ENCODE measurements at regions not wholly inside any gene's neighbourhood (a gene's known extent, or its start where the extent isn't known, plus 50 kb on each side); places are given as distances from the start of the nearest gene placed in this dataset.

DNA sequence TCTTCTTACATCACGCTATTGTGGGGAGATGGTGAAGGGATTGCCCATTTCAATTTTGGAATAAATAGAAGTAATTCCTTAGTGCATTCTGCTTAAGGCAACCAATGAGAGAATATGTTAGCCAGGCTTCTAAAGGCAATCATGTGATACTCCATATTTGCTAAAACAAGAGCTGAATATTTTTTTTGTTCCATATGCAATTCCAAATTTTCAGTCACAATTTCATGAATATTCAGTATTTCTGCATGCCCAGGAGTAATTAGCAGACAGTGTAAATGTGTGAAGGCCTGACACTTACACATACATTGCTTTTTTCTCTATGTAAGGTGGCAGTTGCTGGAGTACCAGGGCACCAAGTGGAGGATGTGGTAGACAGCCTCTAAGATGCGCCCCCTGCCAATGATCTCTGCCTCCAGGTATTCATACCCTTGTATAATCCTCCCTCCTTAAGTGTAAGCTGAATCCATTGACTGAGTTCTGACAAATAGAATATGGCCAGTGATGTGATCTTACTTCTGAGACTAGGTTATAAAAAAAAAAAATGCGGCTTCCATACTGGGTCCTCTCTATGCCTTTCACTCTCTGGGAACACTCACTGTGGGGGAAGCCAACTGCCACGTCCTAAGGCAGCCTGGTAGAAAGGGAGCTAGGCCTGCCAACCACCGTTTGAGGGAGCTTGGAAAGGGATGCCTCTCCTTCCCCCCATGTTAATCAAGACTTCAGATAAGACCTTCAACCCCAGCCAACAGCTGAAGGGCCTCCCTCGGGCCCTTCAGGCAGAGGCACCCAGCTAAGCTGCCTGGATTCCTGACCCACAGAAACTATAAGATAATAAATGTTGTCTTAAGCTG lies 62.7 kb upstream of the PTGR2 start:
- peak overlapping the region; percentile 98 for H3K27ac ChIP-seq
- intact Hi-C loops (cut with DNase I) = no loop called here

GRCh38 chr14:73788317-73788598 lies 63.4 kb upstream of the PTGR2 start:
- TF ChIP-seq POLR2AphosphoS5 (IDR thresholded peaks at IDR 0.05) (no peak), POLR2A (IDR thresholded peaks at IDR 0.05) (no peak), CTCF (IDR thresholded peaks at IDR 0.05) (no peak)
- Histone ChIP-seq H3K27me3 (replicated peaks; ENCODE audit: insufficient read depth) (no peaks in the 10 kb centered on the region), H3K4me3 (no peak overlapping the region), H3K9me3 (no peaks in the 10 kb centered on the region), H3K4me1 (replicated peaks) (peaks cover 25% of the 10 kb centered on the region), H3K36me3 (no peaks in the 10 kb centered on the region), H3K27ac (peak overlapping the region; percentile 98)
- no peak for DNase-seq (ENCODE audit: low spot score)
- WGBS = 57% methylated on average over 4 of the region's 4 CpGs
- intact Hi-C loops (cut with DNase I) = no loop called here

More for the DNA sequence above, 62.7 kb upstream of the PTGR2 start:
- Histone ChIP-seq H3K4me3 (no peak overlapping the region), H3K36me3 (no peaks in the 10 kb centered on the region), H3K27me3 (replicated peaks; ENCODE audit: insufficient read depth) (no peaks in the 10 kb centered on the region), H3K4me1 (replicated peaks) (peaks cover 25% of the 10 kb centered on the region), H3K9me3 (no peaks in the 10 kb centered on the region)
- no peak for DNase-seq (ENCODE audit: low spot score)
- WGBS = 82% methylated on average over 6 of the region's 6 CpGs
- TF ChIP-seq POLR2A (IDR thresholded peaks at IDR 0.05) (no peak), POLR2AphosphoS5 (IDR thresholded peaks at IDR 0.05) (no peak), CTCF (IDR thresholded peaks at IDR 0.05) (no peak)

- H3K36me3 ChIP-seq = no peaks in the 10 kb centered on the region
- H3K4me3 ChIP-seq = peak overlapping the region; percentile 75 to 82
- DNase-seq (ENCODE audit: low spot score) = no peak
- WGBS = under 1% methylated on average over 17 of the region's 17 CpGs
- TF ChIP-seq POLR2AphosphoS5 (IDR thresholded peaks at IDR 0.05) (no peak), CTCF (IDR thresholded peaks at IDR 0.05) (no peak)
- peak overlapping the region; percentile 98 for H3K27ac ChIP-seq
- no peaks in the 10 kb centered on the region for H3K9me3 ChIP-seq
- intact Hi-C loops (cut with DNase I) = no loop called here
- no peaks in the 10 kb centered on the region for H3K27me3 ChIP-seq (replicated peaks; ENCODE audit: insufficient read depth)
- peaks cover 25% of the 10 kb centered on the region for H3K4me1 ChIP-seq (replicated peaks)
Observed at GRCh38 chr14:73787486-73788316, 63.9 kb upstream of the PTGR2 start.

DNA sequence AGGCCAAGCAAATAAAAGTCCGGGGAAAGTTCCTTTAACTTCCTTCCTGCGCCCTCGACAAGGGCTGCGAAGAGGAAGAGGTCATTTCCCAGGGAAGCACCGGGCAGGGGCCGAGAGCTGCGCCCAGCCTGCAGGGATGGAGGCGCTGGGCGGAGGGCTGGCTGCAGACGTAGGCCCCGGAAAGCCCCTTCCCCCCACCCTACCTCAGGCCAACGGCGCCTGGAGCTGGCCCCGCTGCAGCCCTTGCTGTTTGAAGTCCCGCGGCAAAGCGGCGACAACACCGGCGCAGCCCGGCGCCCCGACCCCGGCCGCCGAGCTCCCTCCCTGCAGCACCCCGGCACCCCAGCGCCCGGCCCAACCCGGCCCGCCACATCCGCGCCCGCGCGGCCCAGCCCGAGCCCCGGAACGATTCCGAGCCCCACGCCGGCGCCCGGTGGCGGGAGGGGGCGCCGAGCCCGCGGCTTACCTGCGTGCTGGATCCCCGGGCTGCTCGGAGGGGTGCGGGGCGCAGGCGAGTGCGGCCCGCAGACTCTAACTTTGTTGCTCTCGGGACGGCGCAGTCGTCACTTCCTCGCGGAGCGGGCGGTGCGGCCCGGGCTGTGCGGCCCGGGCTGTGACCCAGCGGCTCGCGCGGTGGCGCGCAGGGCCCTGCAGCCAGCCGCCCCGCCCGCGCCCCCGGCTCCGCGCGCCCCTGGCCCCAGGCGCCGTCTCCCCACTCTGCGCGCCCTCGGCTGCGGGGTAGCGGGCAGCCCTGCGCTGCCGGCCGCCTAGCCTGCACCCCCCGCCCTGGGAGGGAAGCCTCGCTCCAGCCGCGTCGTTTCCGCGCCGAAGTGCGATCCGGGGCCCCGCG lies 64.8 kb upstream of the PTGR2 start:
- no peaks in the 10 kb centered on the region for H3K36me3 ChIP-seq
- TF ChIP-seq POLR2A (IDR thresholded peaks at IDR 0.05) (peak; percentile 60), CTCF (IDR thresholded peaks at IDR 0.05) (no peak)
- intact Hi-C loops (cut with DNase I) = no loop called here
- 1% methylated on average over 37 of the region's 105 CpGs for WGBS
- H3K9me3 ChIP-seq = no peaks in the 10 kb centered on the region
- H3K27ac ChIP-seq = peak overlapping the region; percentile 98
- no peaks in the 10 kb centered on the region for H3K27me3 ChIP-seq (replicated peaks; ENCODE audit: insufficient read depth)
- peaks cover 25% of the 10 kb centered on the region for H3K4me1 ChIP-seq (replicated peaks)
- DNase-seq (ENCODE audit: low spot score) = peak; percentile 46
- H3K4me3 ChIP-seq = peak overlapping the region; percentile 75 to 82

All from prostate gland (tissue), 2 donors.